Limb (tissue), 2 donors: ENCODE measurements at regions not wholly inside any gene's neighbourhood (a gene's known extent, or its start where the extent isn't known, plus 50 kb on each side); places are given as distances from the start of the nearest gene placed in this dataset.

ENCODE experiments used
- DNase-seq, 2 donors: peaks; one replicate each; pipeline ENCODE4 v3.0.0-alpha.2; 2016; ENCODE audit errors: extremely low spot score in 2 of 2

- no peak for DNase-seq
Observed at GRCh38 chr2:217417536-217417935, 557.7 kb upstream of the TNP1 start.

- DNase-seq = no peak
Observed at GRCh38 chr2:217415316-217415715, 555.5 kb upstream of the TNP1 start.

- no peak for DNase-seq
Observed at GRCh38 chr2:217414429-217414828, 554.6 kb upstream of the TNP1 start.

GRCh38 chr2:217413193-217413592 lies 553.3 kb upstream of the TNP1 start:
- no peak for DNase-seq

GRCh38 chr2:217412721-217413120 lies 552.9 kb upstream of the TNP1 start:
- no peak for DNase-seq

- DNase-seq = no peak
Observed at GRCh38 chr2:217412277-217412676, 552.4 kb upstream of the TNP1 start.

- DNase-seq = peak in 1 of 2 donors; percentile 55
Observed at GRCh38 chr2:217410681-217410960, 550.8 kb upstream of the TNP1 start.

GRCh38 chr2:217409949-217410680 lies 550.3 kb upstream of the TNP1 start:
- DNase-seq = peak in 1 of 2 donors; percentile 76

- no peak for DNase-seq
Observed at GRCh38 chr2:217407362-217407761, 547.5 kb upstream of the TNP1 start.

GRCh38 chr2:217404236-217404760 lies 544.4 kb upstream of the TNP1 start:
- no peak for DNase-seq

GRCh38 chr2:217402761-217403383 lies 543.0 kb upstream of the TNP1 start:
- DNase-seq = peak; percentile 58 to 70

- no peak for DNase-seq
Observed at GRCh38 chr2:217402144-217402543, 542.3 kb upstream of the TNP1 start.

GRCh38 chr2:217399291-217399690 lies 539.4 kb upstream of the TNP1 start:
- no peak for DNase-seq

GRCh38 chr2:217398860-217399259 lies 539.0 kb upstream of the TNP1 start:
- no peak for DNase-seq

- DNase-seq = no peak
Observed at GRCh38 chr2:217398101-217398500, 538.2 kb upstream of the TNP1 start.

- DNase-seq = no peak
Observed at GRCh38 chr2:217396586-217396985, 536.7 kb upstream of the TNP1 start.

GRCh38 chr2:217396165-217396564 lies 536.3 kb upstream of the TNP1 start:
- no peak for DNase-seq

- no peak for DNase-seq
Observed at GRCh38 chr2:217394510-217395351, 534.9 kb upstream of the TNP1 start.

GRCh38 chr2:217393585-217394032 lies 533.7 kb upstream of the TNP1 start:
- peak in 1 of 2 donors; percentile 41 for DNase-seq

GRCh38 chr2:217392930-217393584 lies 533.2 kb upstream of the TNP1 start:
- no peak for DNase-seq

- no peak for DNase-seq
Observed at GRCh38 chr2:217387776-217388387, 528.0 kb upstream of the TNP1 start.
